ENCODE measurements at regions not wholly inside any gene's neighbourhood (a gene's known extent, or its start where the extent isn't known, plus 50 kb on each side); places are given as distances from the start of the nearest gene placed in this dataset.

GRCh38 chr13:24032674-24033073, 127.8 kb upstream of the SPATA13 start:
- H3K4me1 Mint-ChIP-seq, result no peaks in the 10 kb centered on the region
- H3K4me3 ChIP-seq (replicated peaks in 1 of 3; ENCODE audit: low read depth in 2 of 3, low read length in 3 of 3), result no peak overlapping the region
- no peaks in the 10 kb centered on the region for H3K79me2 ChIP-seq (ENCODE audit: insufficient read depth, low read length)
- peaks cover 0 to 3% (median 0%) of the 10 kb centered on the region in 7 donors for H3K9me3 Mint-ChIP-seq
- no peak for TF ChIP-seq CTCF (IDR thresholded peaks at IDR 0.05)
- no peak overlapping the region for H3K9ac ChIP-seq (ENCODE audit: insufficient read depth, low read length, poor library complexity, severe bottlenecking)
- H2AFZ ChIP-seq (ENCODE audit: insufficient read depth, low read depth, low read length, poor library complexity, severe bottlenecking), result no peak overlapping the region
- DNase-seq, result no peak
- no peak overlapping the region for H3K27ac Mint-ChIP-seq
- no CpG with 5 or more reads among the region's 2 CpGs for WGBS (ENCODE audit: insufficient coverage)
- H3K4me2 ChIP-seq (replicated peaks; ENCODE audit: extremely low read depth, low read length, poor library complexity, severe bottlenecking), result no peak overlapping the region
- intact Hi-C loops (cut with micrococcal nuclease), result no loop called here
- no peaks in the 10 kb centered on the region for H3K9me3 ChIP-seq (replicated peaks in 1 of 2; ENCODE audit: control insufficient read depth in 1 of 2, insufficient read depth in 1 of 2, low read length in 2 of 2)
- no peak overlapping the region for H3K4me3 Mint-ChIP-seq
- H3K36me3 Mint-ChIP-seq, result no peaks in the 10 kb centered on the region
- no peaks in the 10 kb centered on the region for H3K27me3 ChIP-seq (ENCODE audit: control insufficient read depth in 2 of 2, insufficient read depth in 2 of 2, low read length in 2 of 2)
- H3K27me3 Mint-ChIP-seq (ENCODE audit: low read depth in 3 of 3), result peaks cover 2 to 4% (median 4%) of the 10 kb centered on the region in 3 donors
- no peaks in the 10 kb centered on the region for H3K36me3 ChIP-seq (replicated peaks in 1 of 2; ENCODE audit: control insufficient read depth in 1 of 2, insufficient read depth in 2 of 2, low read length in 2 of 2)
- no peaks in the 10 kb centered on the region for H4K20me1 ChIP-seq (ENCODE audit: insufficient read depth, low read length)
- H3K27ac ChIP-seq (ENCODE audit: low read depth in 1 of 2, low read length in 2 of 2), result no peak overlapping the region
- no peaks in the 10 kb centered on the region for H3K4me1 ChIP-seq (ENCODE audit: control insufficient read depth in 1 of 2, insufficient read depth in 2 of 2, low read length in 2 of 2)

DNA sequence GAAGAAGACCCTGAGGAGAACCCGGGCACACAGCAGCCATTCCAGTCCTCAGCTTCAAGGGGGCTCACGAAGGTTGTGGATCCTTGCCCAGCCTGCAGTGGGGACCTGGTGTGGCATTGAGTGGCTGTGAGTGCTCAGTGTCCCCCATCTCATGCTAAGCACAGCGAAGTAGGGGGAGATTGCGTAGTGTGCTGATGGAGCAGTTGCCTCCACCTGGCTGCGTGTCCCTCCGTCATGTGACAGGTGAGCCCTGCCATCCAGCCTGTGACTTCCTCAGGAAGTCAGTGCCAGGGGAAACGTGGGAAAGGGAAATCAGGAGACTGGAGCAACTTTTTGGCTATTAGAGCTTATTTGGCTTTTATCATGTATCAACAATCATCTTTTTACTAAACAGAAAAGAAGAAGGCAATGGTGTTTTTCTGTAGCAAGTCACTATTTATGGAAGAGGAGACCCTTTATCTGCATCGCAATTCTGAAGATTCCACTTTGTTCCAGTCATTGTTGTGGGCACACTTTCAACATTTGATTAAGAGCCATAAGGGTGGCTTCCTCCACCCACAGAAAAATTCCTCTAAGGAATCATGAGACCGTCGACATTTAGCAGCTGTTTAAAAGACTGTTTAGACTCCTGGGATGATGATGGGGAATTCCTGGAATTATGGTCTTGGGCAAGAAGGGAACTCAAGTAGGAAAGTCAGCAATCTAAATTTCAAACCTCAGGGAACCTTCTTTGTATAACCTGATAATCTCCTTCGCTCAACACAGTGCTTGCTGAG, 126.8 kb upstream of the SPATA13 start:
- H3K27ac ChIP-seq (ENCODE audit: low read depth in 1 of 2, low read length in 2 of 2), result no peak overlapping the region
- H3K79me2 ChIP-seq (ENCODE audit: insufficient read depth, low read length), result no peaks in the 10 kb centered on the region
- WGBS (ENCODE audit: insufficient coverage), result 95% methylated on average over 5 of the region's 11 CpGs
- no peak overlapping the region for H3K9ac ChIP-seq (ENCODE audit: insufficient read depth, low read length, poor library complexity, severe bottlenecking)
- Mint-ChIP-seq H3K4me1 (peaks cover 6% of the 10 kb centered on the region), H3K9me3 (peaks cover 0 to 3% (median 0%) of the 10 kb centered on the region in 7 donors), H3K4me3 (no peak overlapping the region), H3K27ac (no peak overlapping the region), H3K27me3 (ENCODE audit: low read depth in 3 of 3) (peaks cover 4 to 8% (median 5%) of the 10 kb centered on the region in 3 donors), H3K36me3 (no peaks in the 10 kb centered on the region)
- no peak overlapping the region for H2AFZ ChIP-seq (ENCODE audit: insufficient read depth, low read depth, low read length, poor library complexity, severe bottlenecking)
- H3K4me1 ChIP-seq (ENCODE audit: control insufficient read depth in 1 of 2, insufficient read depth in 2 of 2, low read length in 2 of 2), result peaks cover 6% of the 10 kb centered on the region in 2 donors
- TF ChIP-seq CTCF (IDR thresholded peaks at IDR 0.05), result no peak
- H3K4me3 ChIP-seq (replicated peaks in 1 of 3; ENCODE audit: low read depth in 2 of 3, low read length in 3 of 3), result no peak overlapping the region
- no peak overlapping the region for H3K4me2 ChIP-seq (replicated peaks; ENCODE audit: extremely low read depth, low read length, poor library complexity, severe bottlenecking)
- intact Hi-C loops (cut with micrococcal nuclease), result no loop called here
- no peaks in the 10 kb centered on the region for H3K36me3 ChIP-seq (replicated peaks in 1 of 2; ENCODE audit: control insufficient read depth in 1 of 2, insufficient read depth in 2 of 2, low read length in 2 of 2)
- DNase-seq, result no peak
- H3K9me3 ChIP-seq (replicated peaks in 1 of 2; ENCODE audit: control insufficient read depth in 1 of 2, insufficient read depth in 1 of 2, low read length in 2 of 2), result no peaks in the 10 kb centered on the region
- H3K27me3 ChIP-seq (ENCODE audit: control insufficient read depth in 2 of 2, insufficient read depth in 2 of 2, low read length in 2 of 2), result no peaks in the 10 kb centered on the region
- H4K20me1 ChIP-seq (ENCODE audit: insufficient read depth, low read length), result no peaks in the 10 kb centered on the region
